K562 (cell line): ENCODE measurements at regions not wholly inside any gene's neighbourhood (a gene's known extent, or its start where the extent isn't known, plus 50 kb on each side); places are given as distances from the start of the nearest gene placed in this dataset.

Source experiments
- ATAC-seq: fragments of 200-7000 bp; cut with Tn5 transposase; 3 replicates; pipeline ENCODE4 v1.9.1; 2020; ENCODE audit warnings: moderate library complexity
- BruUV-seq: library from RNA; stranded (reverse); fragments of 400-500 nt; replicated peaks from 2 replicates; lab custom pipeline; 2021; lab: Mats Ljungman, UMichigan
- CTCF ChIA-PET: fragments of 300-600 bp; formaldehyde crosslinking; extraction: SDS; loops from one replicate; lab custom pipeline; 2021; ENCODE audit warnings: low intra/inter-chr PET ratio; lab: Yijun Ruan, JAX
- POLR2A ChIA-PET: fragments of 300-600, 350-650 bp; sonication (Branson Sonifier 250); formaldehyde crosslinking; extraction: SDS; loops from one replicate; lab custom pipeline; 2021; ENCODE audit warnings: antibody characterized with exemption, inconsistent platforms; lab: Yijun Ruan, JAX
- DNase-seq, 4 experiments: peaks; one replicate each; pipeline versions ENCODE4 v3.0.0 to v3.0.0-alpha.2; 2011 to 2018; ENCODE audit warnings: low spot score in 3 of 4, mixed read lengths in 3 of 4; ENCODE audit errors: extremely low read depth in 1 of 4
- FAIRE-seq: peaks from 2 replicates; lab custom pipeline; 2011; peaks lifted over from hg19 to GRCh38; lab: Jason Lieb, UNC
- H2AFZ ChIP-seq: 2 replicates; pipeline ENCODE4 v1.6.0; 2011; ENCODE audit warnings: low read depth, low read length, control low read depth, inconsistent platforms
- H3K27ac ChIP-seq: fragments of 200-600 bp; 3 replicates; pipeline ENCODE4 v1.8.0; 2011; ENCODE audit warnings: low read depth, mild to moderate bottlenecking, control low read depth, inconsistent platforms, low read length, moderate library complexity, mixed read lengths; ENCODE audit errors: extremely low read depth
- H3K27me3 ChIP-seq, 2 experiments: fragments of 300-600 bp in 1 of 2; 2 replicates in 1 of 2; 3 replicates in 1 of 2; pipeline versions ENCODE4 v1.6.0 to v1.8.0; 2011; ENCODE audit warnings: inconsistent platforms in 2 of 2, low read length in 2 of 2, mild to moderate bottlenecking in 1 of 2, mixed read lengths in 1 of 2, moderate library complexity in 1 of 2; ENCODE audit not compliant: control insufficient read depth in 2 of 2, insufficient read depth in 2 of 2
- H3K36me3 ChIP-seq: fragments of 300-600 bp; 3 replicates; pipeline ENCODE4 v1.8.0; 2011; ENCODE audit warnings: mild to moderate bottlenecking, low read length, inconsistent platforms; ENCODE audit not compliant: control insufficient read depth, insufficient read depth
- H3K4me1 ChIP-seq, 2 experiments: fragments of 200-600 bp in 1 of 2; replicated peaks in 1 of 2; 2 replicates in 1 of 2; 3 replicates in 1 of 2; pipeline versions ENCODE4 v1.5.1 to v1.8.0; 2011; ENCODE audit warnings: inconsistent platforms in 2 of 2, low read length in 2 of 2, mild to moderate bottlenecking in 1 of 2, mixed read lengths in 1 of 2, moderate library complexity in 1 of 2; ENCODE audit not compliant: control insufficient read depth in 2 of 2, insufficient read depth in 2 of 2
- H3K4me2 ChIP-seq: 2 replicates; pipeline ENCODE4 v1.6.1; 2011; ENCODE audit warnings: low read length, control low read depth, inconsistent platforms, mixed read lengths; ENCODE audit not compliant: insufficient read depth
- H3K4me3 ChIP-seq: fragments of 200-600 bp; sonication (generic), shearing (Covaris generic); 2 replicates; pipeline ENCODE4 v1.5.1; 2016; ENCODE audit warnings: control low read depth, inconsistent platforms
- H3K79me2 ChIP-seq: fragments of 200-600 bp; 3 replicates; pipeline ENCODE4 v1.8.0; 2011; ENCODE audit warnings: low read length, inconsistent platforms; ENCODE audit not compliant: control insufficient read depth, insufficient read depth
- H3K9ac ChIP-seq, 2 experiments: 2 replicates each; pipeline versions ENCODE4 v1.6.0 to v1.6.1; 2011; ENCODE audit warnings: low read depth in 2 of 2, low read length in 2 of 2, control low read depth in 1 of 2, inconsistent platforms in 1 of 2, mild to moderate bottlenecking in 1 of 2, mixed read lengths in 1 of 2; ENCODE audit not compliant: insufficient read depth in 1 of 2
- H3K9me1 ChIP-seq: one replicate; pipeline ENCODE4 v1.6.0; 2011; ENCODE audit warnings: inconsistent platforms, mild to moderate bottlenecking, low read length, moderate library complexity; ENCODE audit not compliant: control insufficient read depth, insufficient read depth
- H3K9me3 ChIP-seq: replicated peaks from 2 replicates; pipeline ENCODE4 v1.5.1; 2011; ENCODE audit warnings: low read depth, low read length, inconsistent platforms; ENCODE audit not compliant: control insufficient read depth, insufficient read depth
- H4K20me1 ChIP-seq: replicated peaks from 2 replicates; pipeline ENCODE4 v1.6.1; 2011; ENCODE audit warnings: low read length, inconsistent platforms, mixed read lengths; ENCODE audit not compliant: control insufficient read depth, insufficient read depth
- ARID2 ChIP-seq: fragments of 450-650 bp; IDR thresholded peaks from 2 replicates; pipeline ENCODE4 v1.6.1; 2017; ENCODE audit warnings: antibody characterized with exemption, mild to moderate bottlenecking
- ETV5 ChIP-seq: sonication (generic); formaldehyde crosslinking; IDR thresholded peaks from 2 replicates; pipeline ENCODE4 v1.4.0; 2020; ENCODE audit warnings: low read depth, mild to moderate bottlenecking, missing genetic modification reagents
- GABPB1 ChIP-seq: sonication (generic); formaldehyde crosslinking; IDR thresholded peaks from 2 replicates; pipeline ENCODE4 v1.8.0; 2022; ENCODE audit warnings: mild to moderate bottlenecking, missing genetic modification reagents
- RBBP5 ChIP-seq: fragments of 200-600 bp; sonication (generic); IDR thresholded peaks from 2 replicates; pipeline ENCODE4 v1.6.1; 2012; ENCODE audit warnings: borderline replicate concordance, mild to moderate bottlenecking, low read length, control low read depth, inconsistent platforms; ENCODE audit not compliant: insufficient read depth, poor library complexity, severe bottlenecking
- RFX5 ChIP-seq: IDR thresholded peaks from 2 replicates; pipeline ENCODE4 v1.6.1; 2011; ENCODE audit warnings: low read depth, mild to moderate bottlenecking, improper control_type of control experiment, low read length
- SRSF1 ChIP-seq: fragments of 200-400 bp; formaldehyde crosslinking; IDR thresholded peaks from 2 replicates; pipeline ENCODE4 v1.6.1; 2017; ENCODE audit warnings: mild to moderate bottlenecking, low read depth, low read length, moderate library complexity
- U2AF2 ChIP-seq: fragments of 200-400 bp; formaldehyde crosslinking; optimal IDR thresholded peaks from 2 replicates; pipeline ENCODE3; 2017; ENCODE audit warnings: low read depth, mild to moderate bottlenecking, low read length
- ZNF561 ChIP-seq: fragments of 450-650 bp; formaldehyde crosslinking; conservative IDR thresholded peaks from 2 replicates; pipeline ENCODE4 v1.4.0; 2020; ENCODE audit warnings: mild to moderate bottlenecking, moderate library complexity
- ZNF655 ChIP-seq: fragments of 250-450 bp; sonication (Bioruptor Pico); IDR thresholded peaks from 2 replicates; pipeline ENCODE4 v1.5.0; 2021
- ZNF780A ChIP-seq: fragments of 250-450 bp; sonication (Bioruptor Pico); IDR thresholded peaks from 2 replicates; pipeline ENCODE4 v1.5.0; 2021; ENCODE audit warnings: mild to moderate bottlenecking
- WGBS: fragments of 100-300 bp; shearing (Covaris generic); methylation state at CpG from one replicate; pipeline ENCODE4 v1.1.6; 2016; ENCODE audit warnings: low coverage, mixed read lengths; ENCODE audit not compliant: insufficient coverage; ENCODE audit errors: missing lambda C conversion rate; 5-methylcytosine and 5-hydroxymethylcytosine counted together
- in situ Hi-C: fragments of 300-500 bp; cut with MboI; formaldehyde crosslinking; loops from 4 replicates; pipeline ENCODE4 v1.15.0; 2018; ENCODE audit warnings: inconsistent platforms, mixed read lengths
- intact Hi-C: fragments of 100-400 bp; cut with micrococcal nuclease; formaldehyde crosslinking; loops from 2 replicates; pipeline ENCODE4 v1.14.2; 2022
- TF ChIP-seq, protein P1 (sequence below): sonication (generic); formaldehyde crosslinking; IDR thresholded peaks from 2 replicates; pipeline ENCODE4 v1.8.0; 2022; ENCODE audit warnings: mild to moderate bottlenecking, missing genetic modification reagents, borderline replicate concordance
- TF ChIP-seq, protein P2 (sequence below): fragments of 450-650 bp; IDR thresholded peaks from 2 replicates; pipeline ENCODE4 v1.6.1; 2016; ENCODE audit warnings: antibody characterized with exemption

DNA sequence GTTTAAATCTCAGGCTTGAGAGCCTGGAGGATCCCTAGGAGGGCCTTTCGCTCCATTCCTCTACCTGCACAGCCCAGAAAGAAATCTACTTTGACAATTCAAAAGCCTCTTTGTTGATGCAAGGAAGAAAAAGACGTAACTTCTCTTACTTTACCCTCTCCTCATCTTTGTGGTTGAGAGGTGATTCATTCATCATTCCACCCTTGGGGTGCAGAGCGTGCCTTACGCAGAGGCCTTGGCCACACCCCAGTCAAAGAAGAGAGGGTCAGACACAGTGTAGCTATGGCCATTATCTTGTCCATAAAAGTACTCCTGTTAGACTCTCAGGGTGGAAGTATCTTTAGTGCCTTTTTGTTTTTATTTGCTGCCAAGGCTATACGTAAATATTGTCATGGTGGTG is 184.0 kb downstream of the IRS2 start:
- POLR2A ChIA-PET = no interaction called here
- CTCF ChIA-PET = no interaction called here
- no peaks in the 10 kb centered on the region for H3K4me1 ChIP-seq
- in situ Hi-C loops = no loop called here
- H3K4me2 ChIP-seq = no peak overlapping the region
- no peaks in the 10 kb centered on the region for H3K79me2 ChIP-seq
- TF ChIP-seq, protein P1, sequence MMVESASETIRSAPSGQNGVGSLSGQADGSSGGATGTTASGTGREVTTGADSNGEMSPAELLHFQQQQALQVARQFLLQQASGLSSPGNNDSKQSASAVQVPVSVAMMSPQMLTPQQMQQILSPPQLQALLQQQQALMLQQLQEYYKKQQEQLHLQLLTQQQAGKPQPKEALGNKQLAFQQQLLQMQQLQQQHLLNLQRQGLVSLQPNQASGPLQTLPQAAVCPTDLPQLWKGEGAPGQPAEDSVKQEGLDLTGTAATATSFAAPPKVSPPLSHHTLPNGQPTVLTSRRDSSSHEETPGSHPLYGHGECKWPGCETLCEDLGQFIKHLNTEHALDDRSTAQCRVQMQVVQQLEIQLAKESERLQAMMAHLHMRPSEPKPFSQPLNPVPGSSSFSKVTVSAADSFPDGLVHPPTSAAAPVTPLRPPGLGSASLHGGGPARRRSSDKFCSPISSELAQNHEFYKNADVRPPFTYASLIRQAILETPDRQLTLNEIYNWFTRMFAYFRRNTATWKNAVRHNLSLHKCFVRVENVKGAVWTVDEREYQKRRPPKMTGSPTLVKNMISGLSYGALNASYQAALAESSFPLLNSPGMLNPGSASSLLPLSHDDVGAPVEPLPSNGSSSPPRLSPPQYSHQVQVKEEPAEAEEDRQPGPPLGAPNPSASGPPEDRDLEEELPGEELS (CRISPR knock-in tag) = no peak
- TF ChIP-seq GABPB1 (CRISPR knock-in tag) = no peak
- TF ChIP-seq, protein P2, sequence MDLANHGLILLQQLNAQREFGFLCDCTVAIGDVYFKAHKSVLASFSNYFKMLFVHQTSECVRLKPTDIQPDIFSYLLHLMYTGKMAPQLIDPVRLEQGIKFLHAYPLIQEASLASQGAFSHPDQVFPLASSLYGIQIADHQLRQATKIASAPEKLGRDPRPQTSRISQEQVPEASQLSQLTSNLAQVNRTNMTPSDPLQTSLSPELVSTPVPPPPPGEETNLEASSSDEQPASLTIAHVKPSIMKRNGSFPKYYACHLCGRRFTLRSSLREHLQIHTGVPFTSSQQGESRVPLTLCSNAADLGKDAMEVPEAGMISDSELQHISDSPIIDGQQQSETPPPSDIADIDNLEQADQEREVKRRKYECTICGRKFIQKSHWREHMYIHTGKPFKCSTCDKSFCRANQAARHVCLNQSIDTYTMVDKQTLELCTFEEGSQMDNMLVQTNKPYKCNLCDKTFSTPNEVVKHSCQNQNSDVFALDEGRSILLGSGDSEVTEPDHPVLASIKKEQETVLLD = no peak
- TF ChIP-seq RBBP5 = no peak
- no peak for TF ChIP-seq ZNF561 (CRISPR knock-in tag)
- TF ChIP-seq ZNF655 = no peak
- TF ChIP-seq ZNF780A (CRISPR knock-in tag) = no peak
- TF ChIP-seq ETV5 (CRISPR knock-in tag) = no peak
- no peak for TF ChIP-seq RFX5
- no peak for TF ChIP-seq SRSF1
- TF ChIP-seq U2AF2 = no peak
- no peak for TF ChIP-seq ARID2
- H3K27ac ChIP-seq = no peak overlapping the region
- H2AFZ ChIP-seq = no peak overlapping the region
- no peaks in the 10 kb centered on the region for H3K27me3 ChIP-seq
- H4K20me1 ChIP-seq = no peaks in the 10 kb centered on the region
- no TSS peak for BruUV-seq
- no peaks in the 10 kb centered on the region for H3K9me3 ChIP-seq
- H3K9ac ChIP-seq = no peak overlapping the region
- intact Hi-C loops = no loop called here
- ATAC-seq (no peak), DNase-seq (no peak), FAIRE-seq (no peak)
- H3K9me1 ChIP-seq = no peaks in the 10 kb centered on the region
- H3K4me3 ChIP-seq = no peak overlapping the region
- WGBS = 0% methylated on average over 5 of the region's 5 CpGs
- H3K36me3 ChIP-seq = no peaks in the 10 kb centered on the region
